HCT116 (cell line): ENCODE measurements at regions not wholly inside any gene's neighbourhood (a gene's known extent, or its start where the extent isn't known, plus 50 kb on each side); places are given as distances from the start of the nearest gene placed in this dataset.

Experiments used
- ATAC-seq: fragments of 200-7000 bp; cut with Tn5 transposase; 2 replicates; pipeline ENCODE4 v1.9.1; 2020; ENCODE audit warnings: mild to moderate bottlenecking, moderate library complexity
- BruUV-seq: library from RNA; stranded (reverse); fragments of 400-500 nt; replicated peaks from 2 replicates; lab custom pipeline; 2021; lab: Mats Ljungman, UMichigan
- CTCF ChIA-PET: fragments of 300-600 bp; sonication (Branson Sonifier 250); formaldehyde crosslinking; loops from one replicate; lab custom pipeline; 2021; ENCODE audit warnings: antibody characterized with exemption; lab: Charles Lee
- POLR2A ChIA-PET: fragments of 300-600, 350-600 bp; sonication (Branson Sonifier 250); formaldehyde crosslinking; loops from one replicate; lab custom pipeline; 2021; ENCODE audit warnings: antibody characterized with exemption; lab: Charles Lee
- RAD21 ChIA-PET, 2 experiments: fragments of 300-600 bp; sonication (Branson Sonifier 250); formaldehyde crosslinking; loops; one replicate each; lab custom pipeline; 2023; ENCODE audit warnings: low total read pairs in 2 of 2; ENCODE audit not compliant: uncharacterized antibody in 2 of 2, unreplicated experiment in 2 of 2, low non-redundant PET in 1 of 2; lab: Charles Lee
- DNase-seq: peaks from one replicate; pipeline ENCODE4 v3.0.0-alpha.2; 2010; ENCODE audit warnings: low read depth, low spot score
- H2AFZ ChIP-seq: fragments of 200-600 bp; shearing (Covaris generic), sonication (generic); 2 replicates; pipeline ENCODE4 v1.6.1; 2017; ENCODE audit warnings: low read depth, mixed run types, mixed read lengths, antibody characterized with exemption, low read length; ENCODE audit not compliant: poor library complexity, severe bottlenecking
- H3K27ac ChIP-seq: 2 replicates; pipeline ENCODE4 v1.5.1; 2012; ENCODE audit warnings: low read depth, low read length
- H3K27me3 ChIP-seq: fragments of 200-600 bp; sonication (generic); 2 replicates; pipeline ENCODE4 v1.6.1; 2016; ENCODE audit warnings: mixed run types, low read length, mixed read lengths; ENCODE audit not compliant: insufficient read depth
- H3K36me3 ChIP-seq, 2 experiments: fragments of 200-500 bp in 1 of 2; fragments of 200-600 bp in 1 of 2; sonication (Bioruptor generic) in 1 of 2; sonication (generic) in 1 of 2; 2 replicates each; pipeline versions ENCODE4 v1.5.1 to v1.6.1; 2014 to 2016; ENCODE audit warnings: low read length in 2 of 2, inconsistent platforms in 1 of 2, mixed read lengths in 1 of 2, mixed run types in 1 of 2; ENCODE audit not compliant: insufficient read depth in 2 of 2, control insufficient read depth in 1 of 2
- H3K4me1 ChIP-seq, 2 experiments: fragments of 200-600 bp in 1 of 2; sonication (generic) in 1 of 2; 2 replicates each; pipeline versions ENCODE4 v1.5.1 to v1.6.1; 2012 to 2017; ENCODE audit warnings: low read length in 2 of 2, inconsistent platforms in 1 of 2, mild to moderate bottlenecking in 1 of 2, mixed read lengths in 1 of 2, mixed run types in 1 of 2, moderate library complexity in 1 of 2; ENCODE audit not compliant: insufficient read depth in 2 of 2, control insufficient read depth in 1 of 2
- H3K4me2 ChIP-seq: fragments of 200-600 bp; sonication (generic); 2 replicates; pipeline ENCODE4 v1.6.1; 2017; ENCODE audit warnings: mixed run types, low read length, mixed read lengths
- H3K4me3 ChIP-seq, 2 experiments: fragments of 200-600 bp in 1 of 2; sonication (generic) in 1 of 2; replicated peaks in 1 of 2; 2 replicates each; pipeline ENCODE4 v1.5.1; 2011 to 2016; ENCODE audit warnings: low read length in 2 of 2, control low read depth in 1 of 2, low read depth in 1 of 2, mild to moderate bottlenecking in 1 of 2, mixed read lengths in 1 of 2, mixed run types in 1 of 2
- H3K79me2 ChIP-seq: fragments of 200-600 bp; sonication (generic); 2 replicates; pipeline ENCODE4 v1.6.1; 2017; ENCODE audit warnings: mild to moderate bottlenecking, mixed run types, low read length, moderate library complexity, mixed read lengths; ENCODE audit not compliant: insufficient read depth
- H3K9ac ChIP-seq: fragments of 200-600 bp; sonication (generic); 2 replicates; pipeline ENCODE4 v1.6.1; 2016; ENCODE audit warnings: low read length, mixed read lengths
- H3K9me2 ChIP-seq: fragments of 200-600 bp; sonication (generic), shearing (Covaris generic); 2 replicates; pipeline ENCODE4 v1.6.1; 2017; ENCODE audit warnings: mixed run types, mild to moderate bottlenecking, moderate library complexity; ENCODE audit not compliant: insufficient read depth
- H3K9me3 ChIP-seq, 2 experiments: fragments of 200-500 bp in 1 of 2; fragments of 200-600 bp in 1 of 2; sonication (Bioruptor generic) in 1 of 2; sonication (generic) in 1 of 2; 2 replicates each; pipeline ENCODE4 v1.6.1; 2014 to 2017; ENCODE audit warnings: low read length in 2 of 2, mixed read lengths in 2 of 2, inconsistent platforms in 1 of 2, low read depth in 1 of 2, mild to moderate bottlenecking in 1 of 2, mixed run types in 1 of 2, moderate library complexity in 1 of 2; ENCODE audit not compliant: control insufficient read depth in 1 of 2, insufficient read depth in 1 of 2
- H4K20me1 ChIP-seq: fragments of 200-600 bp; sonication (generic), shearing (Covaris generic); 2 replicates; pipeline ENCODE4 v1.6.1; 2017; ENCODE audit warnings: mixed run types, mild to moderate bottlenecking, moderate library complexity; ENCODE audit not compliant: insufficient read depth
- ATF3 ChIP-seq: IDR thresholded peaks from 2 replicates; pipeline ENCODE4 v1.6.1; 2012
- CBX3 ChIP-seq: IDR thresholded peaks from 2 replicates; pipeline ENCODE4 v1.6.1; 2012; ENCODE audit warnings: low read depth
- CEBPB ChIP-seq: IDR thresholded peaks from 2 replicates; pipeline ENCODE4 v1.6.1; 2012; ENCODE audit warnings: low read depth
- EGR1 ChIP-seq: IDR thresholded peaks from 2 replicates; pipeline ENCODE4 v1.6.1; 2012; ENCODE audit warnings: low read depth
- ELF1 ChIP-seq: IDR thresholded peaks from 2 replicates; pipeline ENCODE4 v1.6.1; 2012; ENCODE audit warnings: low read depth, borderline replicate concordance
- EZH2 ChIP-seq: fragments of 200-600 bp; sonication (generic); IDR thresholded peaks from 2 replicates; pipeline ENCODE4 v1.6.1; 2017; ENCODE audit warnings: antibody characterized with exemption, mixed run types
- FOSL1 ChIP-seq: IDR thresholded peaks from 2 replicates; pipeline ENCODE4 v1.6.1; 2012; ENCODE audit warnings: low read depth
- POLR2A ChIP-seq: IDR thresholded peaks from 2 replicates; pipeline ENCODE4 v1.7.0; 2011; ENCODE audit warnings: borderline replicate concordance; ENCODE audit not compliant: insufficient read depth, insufficient read length; ENCODE audit errors: extremely low read depth
- POLR2AphosphoS5 ChIP-seq: IDR thresholded peaks from 2 replicates; pipeline ENCODE4 v1.6.1; 2011; ENCODE audit warnings: mild to moderate bottlenecking, low read depth, low read length, moderate library complexity
- RAD21 ChIP-seq: IDR thresholded peaks from 2 replicates; pipeline ENCODE4 v1.6.1; 2012; ENCODE audit warnings: low read depth, mild to moderate bottlenecking
- REST ChIP-seq: IDR thresholded peaks from 2 replicates; pipeline ENCODE4 v1.6.1; 2012; ENCODE audit warnings: low read depth
- SRF ChIP-seq: IDR thresholded peaks from 2 replicates; pipeline ENCODE4 v1.6.1; 2012; ENCODE audit warnings: low read depth
- TCF7L2 ChIP-seq: IDR thresholded peaks from 2 replicates; pipeline ENCODE4 v1.7.0; 2011; ENCODE audit warnings: borderline replicate concordance, inconsistent platforms; ENCODE audit not compliant: insufficient read depth, insufficient read length; ENCODE audit errors: extremely low read depth
- YY1 ChIP-seq: IDR thresholded peaks from 2 replicates; pipeline ENCODE4 v1.6.1; 2011; ENCODE audit warnings: low read length, low read depth, moderate library complexity, mild to moderate bottlenecking; ENCODE audit not compliant: insufficient replicate concordance; ENCODE audit errors: extremely low read depth
- ZBTB33 ChIP-seq: IDR thresholded peaks from 2 replicates; pipeline ENCODE4 v1.6.1; 2011; ENCODE audit warnings: mild to moderate bottlenecking, low read length, moderate library complexity; ENCODE audit not compliant: insufficient replicate concordance; ENCODE audit errors: extremely low read depth
- ZFX ChIP-seq: fragments of 450-650 bp; IDR thresholded peaks from 2 replicates; pipeline ENCODE4 v1.6.1; 2017
- ZNF274 ChIP-seq: fragments of 200-500 bp; sonication (Bioruptor generic); IDR thresholded peaks from 2 replicates; pipeline ENCODE4 v1.6.1; 2014; ENCODE audit warnings: mild to moderate bottlenecking, low read depth, low read length, inconsistent platforms
- intact Hi-C: fragments of 100-400 bp; cut with micrococcal nuclease; formaldehyde crosslinking; loops from 2 replicates; pipeline ENCODE4 v1.10.0; 2022
- TF ChIP-seq, protein P1 (sequence below), 3 experiments: fragments of 200-600 bp in 1 of 3; sonication (generic) in 1 of 3; IDR thresholded peaks in 2 of 3; conservative IDR thresholded peaks in 1 of 3; 2 replicates each; pipeline ENCODE4 v1.5.1; 2012 to 2017; ENCODE audit warnings: low read depth in 2 of 3, low read length in 2 of 3, antibody characterized with exemption in 1 of 3, borderline replicate concordance in 1 of 3, control low read depth in 1 of 3, mild to moderate bottlenecking in 1 of 3, mixed read lengths in 1 of 3, mixed run types in 1 of 3, moderate library complexity in 1 of 3; ENCODE audit not compliant: insufficient read depth in 1 of 3

- no peak overlapping the region for H3K9ac ChIP-seq
- no peaks in the 10 kb centered on the region for H3K9me3 ChIP-seq
- no peaks in the 10 kb centered on the region for H3K4me1 ChIP-seq
- POLR2A ChIA-PET: no interaction called here
- no peak for DNase-seq
- H3K9me2 ChIP-seq: 0 out of 2 replicates have a peak, but pooled peaks cover 6% of the 10 kb centered on the region
- no peaks in the 10 kb centered on the region for H3K79me2 ChIP-seq
- H3K4me2 ChIP-seq: no peak overlapping the region
- CTCF ChIA-PET: no interaction called here
- H3K4me3 ChIP-seq: no peak overlapping the region
- TF ChIP-seq FOSL1: no peak
- TF ChIP-seq TCF7L2: no peak
- no peak for TF ChIP-seq CBX3
- TF ChIP-seq RAD21: no peak
- no peak for TF ChIP-seq POLR2A
- TF ChIP-seq ELF1: no peak
- no peak for TF ChIP-seq CEBPB
- no peak for TF ChIP-seq YY1
- no peak for TF ChIP-seq ZNF274
- no peak for TF ChIP-seq REST
- TF ChIP-seq, protein P1, sequence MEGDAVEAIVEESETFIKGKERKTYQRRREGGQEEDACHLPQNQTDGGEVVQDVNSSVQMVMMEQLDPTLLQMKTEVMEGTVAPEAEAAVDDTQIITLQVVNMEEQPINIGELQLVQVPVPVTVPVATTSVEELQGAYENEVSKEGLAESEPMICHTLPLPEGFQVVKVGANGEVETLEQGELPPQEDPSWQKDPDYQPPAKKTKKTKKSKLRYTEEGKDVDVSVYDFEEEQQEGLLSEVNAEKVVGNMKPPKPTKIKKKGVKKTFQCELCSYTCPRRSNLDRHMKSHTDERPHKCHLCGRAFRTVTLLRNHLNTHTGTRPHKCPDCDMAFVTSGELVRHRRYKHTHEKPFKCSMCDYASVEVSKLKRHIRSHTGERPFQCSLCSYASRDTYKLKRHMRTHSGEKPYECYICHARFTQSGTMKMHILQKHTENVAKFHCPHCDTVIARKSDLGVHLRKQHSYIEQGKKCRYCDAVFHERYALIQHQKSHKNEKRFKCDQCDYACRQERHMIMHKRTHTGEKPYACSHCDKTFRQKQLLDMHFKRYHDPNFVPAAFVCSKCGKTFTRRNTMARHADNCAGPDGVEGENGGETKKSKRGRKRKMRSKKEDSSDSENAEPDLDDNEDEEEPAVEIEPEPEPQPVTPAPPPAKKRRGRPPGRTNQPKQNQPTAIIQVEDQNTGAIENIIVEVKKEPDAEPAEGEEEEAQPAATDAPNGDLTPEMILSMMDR (IDR thresholded peaks at IDR 0.05 in 2 of 3, conservative IDR thresholded peaks at IDR 0.05 in 1 of 3; ENCODE audit: borderline replicate concordance in 1 of 3, insufficient read depth in 1 of 3, low read depth in 2 of 3, low read length in 2 of 3): no peak
- TF ChIP-seq ZBTB33: no peak
- no peak for TF ChIP-seq ATF3
- no peak for TF ChIP-seq SRF
- TF ChIP-seq EZH2: no peak
- no peak for TF ChIP-seq POLR2AphosphoS5
- TF ChIP-seq ZFX: no peak
- no peak for TF ChIP-seq EGR1
- no peak overlapping the region for H3K27ac ChIP-seq
- no peak for ATAC-seq
- no peaks in the 10 kb centered on the region for H3K36me3 ChIP-seq
- no peak overlapping the region for H2AFZ ChIP-seq
- RAD21 ChIA-PET: no interaction called here
- H3K27me3 ChIP-seq: no peaks in the 10 kb centered on the region
- no peaks in the 10 kb centered on the region for H4K20me1 ChIP-seq
- intact Hi-C loops: no loop called here
- BruUV-seq: no TSS peak
Observed at GRCh38 chr5:89690331-89690730, 719.2 kb downstream of the CETN3 start.
